Thyroid gland (tissue), 4 donors: ENCODE measurements at regions not wholly inside any gene's neighbourhood (a gene's known extent, or its start where the extent isn't known, plus 50 kb on each side); places are given as distances from the start of the nearest gene placed in this dataset.

ENCODE experiments used
- POLR2A ChIP-seq, 2 donors: fragments of 450-650 bp; IDR thresholded peaks; one replicate each; pipeline ENCODE4 v1.6.1; 2017; ENCODE audit warnings: antibody characterized with exemption in 2 of 2, mild to moderate bottlenecking in 2 of 2, moderate library complexity in 1 of 2
- TF ChIP-seq, protein P1 (sequence below), 6 experiments: fragments of 200-600 bp in 3 of 6; fragments of 450-650 bp in 3 of 6; sonication (generic) in 3 of 6; IDR thresholded peaks; one replicate each; pipeline ENCODE4 v1.5.1; 2016 to 2019; ENCODE audit warnings: antibody characterized with exemption in 6 of 6, mild to moderate bottlenecking in 2 of 6, inconsistent platforms in 1 of 6, moderate library complexity in 1 of 6

DNA sequence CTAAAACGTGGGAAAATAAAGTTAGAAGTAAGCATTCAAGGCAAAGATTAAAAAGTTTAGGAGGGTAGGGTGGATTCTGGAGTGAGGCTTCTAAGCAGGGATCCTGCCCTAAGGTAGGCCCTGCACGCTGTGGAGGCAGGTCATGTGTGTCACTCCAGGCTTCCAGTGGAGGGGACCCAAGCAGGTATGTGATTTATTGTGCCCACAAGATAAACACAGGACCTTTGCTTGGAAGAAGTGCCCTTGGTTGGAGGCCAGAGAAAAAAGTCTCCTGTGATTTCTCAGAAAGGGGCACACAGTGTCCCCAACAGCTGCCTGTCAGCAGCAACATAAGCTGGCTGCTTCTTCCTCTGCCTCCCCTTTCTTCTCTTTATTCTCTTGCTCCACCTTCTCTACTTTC, 110.8 kb downstream of the FOXD2 start:
- TF ChIP-seq, protein P1, sequence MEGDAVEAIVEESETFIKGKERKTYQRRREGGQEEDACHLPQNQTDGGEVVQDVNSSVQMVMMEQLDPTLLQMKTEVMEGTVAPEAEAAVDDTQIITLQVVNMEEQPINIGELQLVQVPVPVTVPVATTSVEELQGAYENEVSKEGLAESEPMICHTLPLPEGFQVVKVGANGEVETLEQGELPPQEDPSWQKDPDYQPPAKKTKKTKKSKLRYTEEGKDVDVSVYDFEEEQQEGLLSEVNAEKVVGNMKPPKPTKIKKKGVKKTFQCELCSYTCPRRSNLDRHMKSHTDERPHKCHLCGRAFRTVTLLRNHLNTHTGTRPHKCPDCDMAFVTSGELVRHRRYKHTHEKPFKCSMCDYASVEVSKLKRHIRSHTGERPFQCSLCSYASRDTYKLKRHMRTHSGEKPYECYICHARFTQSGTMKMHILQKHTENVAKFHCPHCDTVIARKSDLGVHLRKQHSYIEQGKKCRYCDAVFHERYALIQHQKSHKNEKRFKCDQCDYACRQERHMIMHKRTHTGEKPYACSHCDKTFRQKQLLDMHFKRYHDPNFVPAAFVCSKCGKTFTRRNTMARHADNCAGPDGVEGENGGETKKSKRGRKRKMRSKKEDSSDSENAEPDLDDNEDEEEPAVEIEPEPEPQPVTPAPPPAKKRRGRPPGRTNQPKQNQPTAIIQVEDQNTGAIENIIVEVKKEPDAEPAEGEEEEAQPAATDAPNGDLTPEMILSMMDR (IDR thresholded peaks at IDR 0.05), result no peak
- TF ChIP-seq POLR2A (IDR thresholded peaks at IDR 0.05), result no peak
